OCI-LY1 (cell line): ENCODE measurements at regions not wholly inside any gene's neighbourhood (a gene's known extent, or its start where the extent isn't known, plus 50 kb on each side); places are given as distances from the start of the nearest gene placed in this dataset.

Experiments used
- EZH2 ChIP-seq: fragments of 200-600 bp; sonication (generic), shearing (Covaris generic); IDR thresholded peaks from 2 replicates; pipeline ENCODE4 v1.8.0; 2017; ENCODE audit warnings: borderline replicate concordance, mixed run types, mild to moderate bottlenecking, antibody characterized with exemption, low read length, moderate library complexity, mixed read lengths
- TF ChIP-seq, protein P1 (sequence below): fragments of 200-600 bp; sonication (generic), shearing (Covaris generic); IDR thresholded peaks from 2 replicates; pipeline ENCODE4 v1.5.1; 2017; ENCODE audit warnings: mild to moderate bottlenecking, antibody characterized with exemption, low read length, moderate library complexity, mixed read lengths

- TF ChIP-seq, protein P1, sequence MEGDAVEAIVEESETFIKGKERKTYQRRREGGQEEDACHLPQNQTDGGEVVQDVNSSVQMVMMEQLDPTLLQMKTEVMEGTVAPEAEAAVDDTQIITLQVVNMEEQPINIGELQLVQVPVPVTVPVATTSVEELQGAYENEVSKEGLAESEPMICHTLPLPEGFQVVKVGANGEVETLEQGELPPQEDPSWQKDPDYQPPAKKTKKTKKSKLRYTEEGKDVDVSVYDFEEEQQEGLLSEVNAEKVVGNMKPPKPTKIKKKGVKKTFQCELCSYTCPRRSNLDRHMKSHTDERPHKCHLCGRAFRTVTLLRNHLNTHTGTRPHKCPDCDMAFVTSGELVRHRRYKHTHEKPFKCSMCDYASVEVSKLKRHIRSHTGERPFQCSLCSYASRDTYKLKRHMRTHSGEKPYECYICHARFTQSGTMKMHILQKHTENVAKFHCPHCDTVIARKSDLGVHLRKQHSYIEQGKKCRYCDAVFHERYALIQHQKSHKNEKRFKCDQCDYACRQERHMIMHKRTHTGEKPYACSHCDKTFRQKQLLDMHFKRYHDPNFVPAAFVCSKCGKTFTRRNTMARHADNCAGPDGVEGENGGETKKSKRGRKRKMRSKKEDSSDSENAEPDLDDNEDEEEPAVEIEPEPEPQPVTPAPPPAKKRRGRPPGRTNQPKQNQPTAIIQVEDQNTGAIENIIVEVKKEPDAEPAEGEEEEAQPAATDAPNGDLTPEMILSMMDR = no peak
- TF ChIP-seq EZH2 = no peak
Observed at GRCh38 chr5:143748516-143748915, 63.4 kb upstream of the HMHB1 start.
